HCT116 (cell line): ENCODE measurements at regions not wholly inside any gene's neighbourhood (a gene's known extent, or its start where the extent isn't known, plus 50 kb on each side); places are given as distances from the start of the nearest gene placed in this dataset.

ENCODE experiments used
- ATAC-seq: fragments of 200-7000 bp; cut with Tn5 transposase; 2 replicates; pipeline ENCODE4 v1.9.1; 2020; ENCODE audit warnings: mild to moderate bottlenecking, moderate library complexity
- BruUV-seq: library from RNA; stranded (reverse); fragments of 400-500 nt; replicated peaks from 2 replicates; lab custom pipeline; 2021; lab: Mats Ljungman, UMichigan
- CTCF ChIA-PET: fragments of 300-600 bp; sonication (Branson Sonifier 250); formaldehyde crosslinking; loops from one replicate; lab custom pipeline; 2021; ENCODE audit warnings: antibody characterized with exemption; lab: Charles Lee
- POLR2A ChIA-PET: fragments of 300-600, 350-600 bp; sonication (Branson Sonifier 250); formaldehyde crosslinking; loops from one replicate; lab custom pipeline; 2021; ENCODE audit warnings: antibody characterized with exemption; lab: Charles Lee
- RAD21 ChIA-PET, 2 experiments: fragments of 300-600 bp; sonication (Branson Sonifier 250); formaldehyde crosslinking; loops; one replicate each; lab custom pipeline; 2023; ENCODE audit warnings: low total read pairs in 2 of 2; ENCODE audit not compliant: uncharacterized antibody in 2 of 2, unreplicated experiment in 2 of 2, low non-redundant PET in 1 of 2; lab: Charles Lee
- DNase-seq: peaks from one replicate; pipeline ENCODE4 v3.0.0-alpha.2; 2010; ENCODE audit warnings: low read depth, low spot score
- H2AFZ ChIP-seq: fragments of 200-600 bp; shearing (Covaris generic), sonication (generic); 2 replicates; pipeline ENCODE4 v1.6.1; 2017; ENCODE audit warnings: low read depth, mixed run types, mixed read lengths, antibody characterized with exemption, low read length; ENCODE audit not compliant: poor library complexity, severe bottlenecking
- H3K27ac ChIP-seq: 2 replicates; pipeline ENCODE4 v1.5.1; 2012; ENCODE audit warnings: low read depth, low read length
- H3K27me3 ChIP-seq: fragments of 200-600 bp; sonication (generic); 2 replicates; pipeline ENCODE4 v1.6.1; 2016; ENCODE audit warnings: mixed run types, low read length, mixed read lengths; ENCODE audit not compliant: insufficient read depth
- H3K36me3 ChIP-seq, 2 experiments: fragments of 200-500 bp in 1 of 2; fragments of 200-600 bp in 1 of 2; sonication (Bioruptor generic) in 1 of 2; sonication (generic) in 1 of 2; 2 replicates each; pipeline versions ENCODE4 v1.5.1 to v1.6.1; 2014 to 2016; ENCODE audit warnings: low read length in 2 of 2, inconsistent platforms in 1 of 2, mixed read lengths in 1 of 2, mixed run types in 1 of 2; ENCODE audit not compliant: insufficient read depth in 2 of 2, control insufficient read depth in 1 of 2
- H3K4me1 ChIP-seq, 2 experiments: fragments of 200-600 bp in 1 of 2; sonication (generic) in 1 of 2; 2 replicates each; pipeline versions ENCODE4 v1.5.1 to v1.6.1; 2012 to 2017; ENCODE audit warnings: low read length in 2 of 2, inconsistent platforms in 1 of 2, mild to moderate bottlenecking in 1 of 2, mixed read lengths in 1 of 2, mixed run types in 1 of 2, moderate library complexity in 1 of 2; ENCODE audit not compliant: insufficient read depth in 2 of 2, control insufficient read depth in 1 of 2
- H3K4me2 ChIP-seq: fragments of 200-600 bp; sonication (generic); 2 replicates; pipeline ENCODE4 v1.6.1; 2017; ENCODE audit warnings: mixed run types, low read length, mixed read lengths
- H3K4me3 ChIP-seq, 2 experiments: fragments of 200-600 bp in 1 of 2; sonication (generic) in 1 of 2; replicated peaks in 1 of 2; 2 replicates each; pipeline ENCODE4 v1.5.1; 2011 to 2016; ENCODE audit warnings: low read length in 2 of 2, control low read depth in 1 of 2, low read depth in 1 of 2, mild to moderate bottlenecking in 1 of 2, mixed read lengths in 1 of 2, mixed run types in 1 of 2
- H3K79me2 ChIP-seq: fragments of 200-600 bp; sonication (generic); 2 replicates; pipeline ENCODE4 v1.6.1; 2017; ENCODE audit warnings: mild to moderate bottlenecking, mixed run types, low read length, moderate library complexity, mixed read lengths; ENCODE audit not compliant: insufficient read depth
- H3K9ac ChIP-seq: fragments of 200-600 bp; sonication (generic); 2 replicates; pipeline ENCODE4 v1.6.1; 2016; ENCODE audit warnings: low read length, mixed read lengths
- H3K9me2 ChIP-seq: fragments of 200-600 bp; sonication (generic), shearing (Covaris generic); 2 replicates; pipeline ENCODE4 v1.6.1; 2017; ENCODE audit warnings: mixed run types, mild to moderate bottlenecking, moderate library complexity; ENCODE audit not compliant: insufficient read depth
- H3K9me3 ChIP-seq, 2 experiments: fragments of 200-500 bp in 1 of 2; fragments of 200-600 bp in 1 of 2; sonication (Bioruptor generic) in 1 of 2; sonication (generic) in 1 of 2; 2 replicates each; pipeline ENCODE4 v1.6.1; 2014 to 2017; ENCODE audit warnings: low read length in 2 of 2, mixed read lengths in 2 of 2, inconsistent platforms in 1 of 2, low read depth in 1 of 2, mild to moderate bottlenecking in 1 of 2, mixed run types in 1 of 2, moderate library complexity in 1 of 2; ENCODE audit not compliant: control insufficient read depth in 1 of 2, insufficient read depth in 1 of 2
- H4K20me1 ChIP-seq: fragments of 200-600 bp; sonication (generic), shearing (Covaris generic); 2 replicates; pipeline ENCODE4 v1.6.1; 2017; ENCODE audit warnings: mixed run types, mild to moderate bottlenecking, moderate library complexity; ENCODE audit not compliant: insufficient read depth
- ATF3 ChIP-seq: IDR thresholded peaks from 2 replicates; pipeline ENCODE4 v1.6.1; 2012
- CEBPB ChIP-seq: IDR thresholded peaks from 2 replicates; pipeline ENCODE4 v1.6.1; 2012; ENCODE audit warnings: low read depth
- EGR1 ChIP-seq: IDR thresholded peaks from 2 replicates; pipeline ENCODE4 v1.6.1; 2012; ENCODE audit warnings: low read depth
- ELF1 ChIP-seq: IDR thresholded peaks from 2 replicates; pipeline ENCODE4 v1.6.1; 2012; ENCODE audit warnings: low read depth, borderline replicate concordance
- EZH2phosphoT487 ChIP-seq: fragments of 200-600 bp; IDR thresholded peaks from 2 replicates; pipeline ENCODE4 v1.6.1; 2018; ENCODE audit warnings: antibody characterized with exemption, borderline replicate concordance
- JUND ChIP-seq: IDR thresholded peaks from 2 replicates; pipeline ENCODE4 v1.6.1; 2012
- MAX ChIP-seq: IDR thresholded peaks from 2 replicates; pipeline ENCODE4 v1.6.1; 2012
- POLR2AphosphoS5 ChIP-seq: IDR thresholded peaks from 2 replicates; pipeline ENCODE4 v1.6.1; 2011; ENCODE audit warnings: mild to moderate bottlenecking, low read depth, low read length, moderate library complexity
- RAD21 ChIP-seq: IDR thresholded peaks from 2 replicates; pipeline ENCODE4 v1.6.1; 2012; ENCODE audit warnings: low read depth, mild to moderate bottlenecking
- SP1 ChIP-seq: IDR thresholded peaks from 2 replicates; pipeline ENCODE4 v1.6.1; 2012; ENCODE audit warnings: low read depth
- SRF ChIP-seq: IDR thresholded peaks from 2 replicates; pipeline ENCODE4 v1.6.1; 2012; ENCODE audit warnings: low read depth
- TCF7L2 ChIP-seq: IDR thresholded peaks from 2 replicates; pipeline ENCODE4 v1.7.0; 2011; ENCODE audit warnings: borderline replicate concordance, inconsistent platforms; ENCODE audit not compliant: insufficient read depth, insufficient read length; ENCODE audit errors: extremely low read depth
- ZBTB33 ChIP-seq: IDR thresholded peaks from 2 replicates; pipeline ENCODE4 v1.6.1; 2011; ENCODE audit warnings: mild to moderate bottlenecking, low read length, moderate library complexity; ENCODE audit not compliant: insufficient replicate concordance; ENCODE audit errors: extremely low read depth
- ZFX ChIP-seq: fragments of 450-650 bp; IDR thresholded peaks from 2 replicates; pipeline ENCODE4 v1.6.1; 2017
- ZNF274 ChIP-seq: fragments of 200-500 bp; sonication (Bioruptor generic); IDR thresholded peaks from 2 replicates; pipeline ENCODE4 v1.6.1; 2014; ENCODE audit warnings: mild to moderate bottlenecking, low read depth, low read length, inconsistent platforms
- intact Hi-C: fragments of 100-400 bp; cut with micrococcal nuclease; formaldehyde crosslinking; loops from 2 replicates; pipeline ENCODE4 v1.10.0; 2022

- Histone ChIP-seq H3K9me2 (no peaks in the 10 kb centered on the region), H3K36me3 (no peaks in the 10 kb centered on the region), H3K4me3 (no peak overlapping the region), H3K9me3 (peaks cover 0 to 2% of the 10 kb centered on the region in 2 experiments; a peak in 2 of 4 replicates), H3K4me1 (no peaks in the 10 kb centered on the region), H3K4me2 (no peak overlapping the region), H2AFZ (no peak overlapping the region), H3K27ac (no peak overlapping the region), H3K79me2 (no peaks in the 10 kb centered on the region), H3K27me3 (no peaks in the 10 kb centered on the region), H4K20me1 (no peaks in the 10 kb centered on the region), H3K9ac (no peak overlapping the region)
- ChIA-PET CTCF (no interaction called here), POLR2A (no interaction called here), RAD21 (no interaction called here)
- ATAC-seq (no peak), DNase-seq (no peak)
- TF ChIP-seq EGR1 (no peak), ATF3 (no peak), ZNF274 (no peak), ZBTB33 (no peak), JUND (no peak), TCF7L2 (no peak), POLR2AphosphoS5 (no peak), CEBPB (no peak), RAD21 (no peak), SP1 (no peak), SRF (no peak), MAX (no peak), EZH2phosphoT487 (no peak), ELF1 (no peak), ZFX (no peak)
- intact Hi-C loops, result no loop called here
- BruUV-seq, result no TSS peak
Measured at GRCh38 chr11:80649186-80649585, 1208.4 kb upstream of the TENM4 start.
